SH-SY5Y (cell line): ENCODE measurements at regions not wholly inside any gene's neighbourhood (a gene's known extent, or its start where the extent isn't known, plus 50 kb on each side); places are given as distances from the start of the nearest gene placed in this dataset.

Source experiments
- GATA2 ChIP-seq: IDR thresholded peaks from 2 replicates; pipeline ENCODE4 v1.6.1; 2011; ENCODE audit warnings: mild to moderate bottlenecking, low read depth, low read length
- GATA3 ChIP-seq: IDR thresholded peaks from 2 replicates; pipeline ENCODE4 v1.6.1; 2011; ENCODE audit warnings: low read depth, mild to moderate bottlenecking, low read length, moderate library complexity

- TF ChIP-seq GATA2 (no peak), GATA3 (no peak)
Measured at GRCh38 chrX:128335671-128336070, 283.5 kb upstream of the ACTRT1 start.
